ENCODE measurements at regions not wholly inside any gene's neighbourhood (a gene's known extent, or its start where the extent isn't known, plus 50 kb on each side); places are given as distances from the start of the nearest gene placed in this dataset.

DNA sequence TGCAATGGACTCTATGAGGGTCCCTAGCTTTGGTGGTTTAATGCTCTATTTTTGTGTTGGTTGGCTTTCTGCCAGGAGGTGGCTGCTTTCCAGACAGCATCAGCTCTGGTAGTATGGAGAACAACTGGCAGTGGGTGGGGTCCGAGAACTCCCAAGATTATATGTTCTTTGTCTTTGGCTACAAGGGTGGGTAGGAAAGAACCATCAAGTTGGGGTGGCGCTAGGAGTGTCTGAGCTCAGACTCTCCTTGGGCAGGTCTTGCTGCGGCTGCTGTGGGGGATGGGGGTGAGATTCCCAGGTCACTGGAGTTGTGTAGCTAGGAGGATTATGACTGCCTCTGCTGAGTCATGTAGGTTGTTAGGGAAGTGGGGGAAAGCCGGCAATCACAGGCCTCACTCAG lies 976.1 kb upstream of the GYPC start:
- DNase-seq: no peak
- TF ChIP-seq CTCF (IDR thresholded peaks at IDR 0.05): no peak
- no peak for TF ChIP-seq POLR2A (IDR thresholded peaks at IDR 0.05)
- no peak for TF ChIP-seq EP300 (IDR thresholded peaks at IDR 0.05)
- intact Hi-C loops (cut with DNase I): no loop called here
- no peaks in the 10 kb centered on the region for H3K9me3 ChIP-seq
- H3K27ac ChIP-seq: no peak overlapping the region
- no peak overlapping the region for H3K4me3 ChIP-seq
- 70 to 90% (median 84%) methylated on average over 4 of the region's 4 CpGs for WGBS, 3 donors
- H3K36me3 ChIP-seq: no peaks in the 10 kb centered on the region
- no peaks in the 10 kb centered on the region for H3K4me1 ChIP-seq (ENCODE audit: insufficient read depth)
- no peaks in the 10 kb centered on the region for H3K27me3 ChIP-seq

DNA sequence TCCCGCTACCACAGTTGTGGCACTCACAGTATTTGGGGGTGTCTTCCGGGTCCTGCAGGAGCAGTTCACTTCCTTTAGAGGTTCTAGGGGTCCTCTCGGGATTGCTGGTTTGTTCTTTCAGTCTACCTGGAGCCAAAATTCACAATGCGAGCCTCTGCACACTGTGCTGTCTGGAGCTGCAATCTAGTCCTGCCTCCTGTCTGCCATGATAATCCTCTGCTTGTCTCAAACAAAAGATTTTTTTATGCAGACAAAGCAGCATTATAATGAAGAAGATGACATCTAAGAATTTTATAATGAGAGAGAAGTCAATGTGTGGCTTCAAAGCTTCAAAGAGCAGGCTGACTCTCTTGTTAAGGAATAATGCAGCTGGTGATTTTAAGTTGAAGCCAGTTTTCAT lies 975.1 kb upstream of the GYPC start:
- intact Hi-C loops (cut with DNase I): no loop called here
- no peak overlapping the region for H3K27ac ChIP-seq
- no peaks in the 10 kb centered on the region for H3K9me3 ChIP-seq
- H3K4me3 ChIP-seq: no peak overlapping the region
- no peaks in the 10 kb centered on the region for H3K4me1 ChIP-seq (ENCODE audit: insufficient read depth)
- TF ChIP-seq CTCF (IDR thresholded peaks at IDR 0.05) (no peak), EP300 (IDR thresholded peaks at IDR 0.05) (no peak), POLR2A (IDR thresholded peaks at IDR 0.05) (no peak)
- H3K36me3 ChIP-seq: no peaks in the 10 kb centered on the region
- WGBS, 3 donors: 85 to 88% (median 85%) methylated on average over 4 of the region's 4 CpGs
- no peak for DNase-seq
- no peaks in the 10 kb centered on the region for H3K27me3 ChIP-seq

DNA sequence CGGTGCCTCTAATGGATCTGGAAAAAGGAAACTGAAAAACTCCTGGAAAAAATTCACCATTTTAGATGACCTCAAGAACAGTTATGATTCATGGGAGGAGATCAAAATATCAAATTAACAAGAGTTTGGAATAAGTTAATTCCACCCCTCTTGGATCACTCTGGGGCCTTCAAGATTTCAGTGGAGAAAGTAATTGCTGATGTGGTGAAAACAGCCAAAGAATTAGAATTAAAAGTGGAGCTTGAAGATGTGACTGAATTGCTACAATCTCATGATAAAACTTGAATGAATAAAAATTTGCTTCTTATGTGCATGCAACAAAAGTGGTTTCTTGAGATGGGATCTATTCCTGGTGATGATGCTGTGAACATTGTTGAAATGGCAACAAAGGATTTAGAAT lies 974.4 kb upstream of the GYPC start:
- intact Hi-C loops (cut with DNase I): no loop called here
- no peak for TF ChIP-seq CTCF (IDR thresholded peaks at IDR 0.05)
- no peak for TF ChIP-seq EP300 (IDR thresholded peaks at IDR 0.05)
- TF ChIP-seq POLR2A (IDR thresholded peaks at IDR 0.05): no peak
- Histone ChIP-seq H3K4me1 (ENCODE audit: insufficient read depth) (no peaks in the 10 kb centered on the region), H3K27ac (no peak overlapping the region), H3K36me3 (no peaks in the 10 kb centered on the region), H3K27me3 (no peaks in the 10 kb centered on the region), H3K9me3 (no peaks in the 10 kb centered on the region), H3K4me3 (no peak overlapping the region)
- 76 to 86% (median 76%) methylated on average over 1 of the region's 1 CpG for WGBS, 3 donors
- no peak for DNase-seq

DNA sequence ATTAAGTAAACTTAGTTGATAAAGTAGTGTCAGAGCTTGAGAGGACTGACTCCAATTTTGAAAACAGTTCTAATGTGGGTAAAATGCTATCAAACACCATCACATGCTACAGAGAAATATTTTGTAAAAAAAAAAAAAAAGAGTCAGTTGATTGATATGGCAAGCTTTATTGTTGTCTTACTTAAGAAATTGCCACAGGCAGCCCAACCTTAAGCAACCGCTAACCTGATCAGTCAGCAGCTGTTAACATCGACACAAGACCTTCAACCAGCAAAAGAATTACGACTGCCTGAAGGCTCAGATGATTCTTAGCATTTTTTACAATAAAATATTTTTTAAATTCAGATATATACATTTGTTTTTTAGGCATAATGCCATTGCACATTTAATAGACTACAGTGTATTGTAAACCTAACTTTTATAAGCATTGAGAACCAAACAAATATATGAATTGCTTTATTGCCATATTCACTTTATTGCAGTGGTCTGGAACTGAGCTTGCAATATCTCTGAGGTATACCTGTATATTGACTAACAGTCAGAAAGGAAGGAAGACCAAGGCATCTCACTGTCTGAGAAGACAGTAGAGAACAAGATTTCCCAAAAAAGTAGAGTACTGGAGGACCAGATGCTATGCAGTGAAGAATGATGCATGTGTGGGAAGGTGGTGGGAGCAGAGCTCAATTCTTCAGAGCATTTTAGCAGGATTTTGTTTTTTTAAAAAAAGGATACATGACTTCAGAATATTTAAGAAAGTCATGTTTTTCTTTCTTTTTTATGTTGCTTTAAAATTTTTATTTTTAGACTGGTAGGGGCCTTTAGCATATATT lies 973.8 kb upstream of the GYPC start:
- no peak overlapping the region for H3K4me3 ChIP-seq
- no peaks in the 10 kb centered on the region for H3K36me3 ChIP-seq
- intact Hi-C loops (cut with DNase I): no loop called here
- TF ChIP-seq CTCF (IDR thresholded peaks at IDR 0.05) (no peak), EP300 (IDR thresholded peaks at IDR 0.05) (no peak), POLR2A (IDR thresholded peaks at IDR 0.05) (no peak)
- no peaks in the 10 kb centered on the region for H3K9me3 ChIP-seq
- no peak overlapping the region for H3K27ac ChIP-seq
- no peaks in the 10 kb centered on the region for H3K27me3 ChIP-seq
- no peaks in the 10 kb centered on the region for H3K4me1 ChIP-seq (ENCODE audit: insufficient read depth)
- no peak for DNase-seq
- WGBS, 3 donors: 56 to 74% (median 59%) methylated on average over 3 of the region's 3 CpGs
